BLaER1 (cell line): ENCODE measurements at regions not wholly inside any gene's neighbourhood (a gene's known extent, or its start where the extent isn't known, plus 50 kb on each side); places are given as distances from the start of the nearest gene placed in this dataset.

Experiments
- H3K27ac ChIP-seq: shearing (Covaris generic); formaldehyde crosslinking; 2 replicates; pipeline ENCODE4 v1.8.1; 2022
- H3K27me3 ChIP-seq: shearing (Covaris generic); formaldehyde crosslinking; 2 replicates; pipeline ENCODE4 v1.8.1; 2022
- H3K36me3 ChIP-seq: shearing (Covaris generic); formaldehyde crosslinking; 2 replicates; pipeline ENCODE4 v1.8.1; 2022
- H3K4me1 ChIP-seq: shearing (Covaris generic); formaldehyde crosslinking; 2 replicates; pipeline ENCODE4 v1.8.1; 2022
- H3K4me2 ChIP-seq: shearing (Covaris generic); formaldehyde crosslinking; 2 replicates; pipeline ENCODE4 v1.8.1; 2022
- H3K4me3 ChIP-seq: shearing (Covaris generic); formaldehyde crosslinking; 2 replicates; pipeline ENCODE4 v1.8.1; 2022
- H3K9ac ChIP-seq: shearing (Covaris generic); formaldehyde crosslinking; 2 replicates; pipeline ENCODE4 v1.8.1; 2022
- H3K9me3 ChIP-seq: shearing (Covaris generic); formaldehyde crosslinking; 2 replicates; pipeline ENCODE4 v1.8.1; 2022
- H4K20me1 ChIP-seq: shearing (Covaris generic); formaldehyde crosslinking; 2 replicates; pipeline ENCODE4 v1.8.1; 2022
- Cebpa-rat ChIP-seq: shearing (Covaris generic); IDR thresholded peaks from 2 replicates; pipeline ENCODE4 v1.8.1; 2022

DNA sequence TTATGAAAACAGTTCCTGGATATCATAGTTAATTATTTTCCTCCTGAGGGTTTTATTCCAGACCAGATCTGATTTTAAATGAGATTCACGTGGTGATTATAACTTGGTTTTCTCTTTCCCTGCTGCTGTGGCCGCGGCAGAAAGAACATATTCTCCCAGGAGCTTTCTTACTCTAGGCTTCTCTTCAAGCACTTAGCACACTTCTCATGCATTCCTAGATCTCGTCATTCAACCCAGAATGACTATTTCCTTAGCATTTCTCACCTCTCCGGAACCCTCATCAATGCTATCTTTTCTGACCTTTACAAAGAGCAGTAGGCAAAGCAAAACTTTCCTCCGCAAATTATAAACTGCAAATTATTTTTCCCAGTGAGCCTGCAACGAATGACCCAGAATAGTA, 122.9 kb downstream of the GPAT3 start:
- H3K27ac ChIP-seq, result no peak overlapping the region
- no peaks in the 10 kb centered on the region for H3K36me3 ChIP-seq
- H3K9ac ChIP-seq, result no peak overlapping the region
- H3K4me2 ChIP-seq, result no peak overlapping the region
- no peak for TF ChIP-seq Cebpa-rat
- no peaks in the 10 kb centered on the region for H4K20me1 ChIP-seq
- H3K4me3 ChIP-seq, result no peak overlapping the region
- H3K27me3 ChIP-seq, result no peaks in the 10 kb centered on the region
- H3K4me1 ChIP-seq, result peaks cover 6% of the 10 kb centered on the region; the same call in 1 of the 2 replicates
- H3K9me3 ChIP-seq, result no peaks in the 10 kb centered on the region

DNA sequence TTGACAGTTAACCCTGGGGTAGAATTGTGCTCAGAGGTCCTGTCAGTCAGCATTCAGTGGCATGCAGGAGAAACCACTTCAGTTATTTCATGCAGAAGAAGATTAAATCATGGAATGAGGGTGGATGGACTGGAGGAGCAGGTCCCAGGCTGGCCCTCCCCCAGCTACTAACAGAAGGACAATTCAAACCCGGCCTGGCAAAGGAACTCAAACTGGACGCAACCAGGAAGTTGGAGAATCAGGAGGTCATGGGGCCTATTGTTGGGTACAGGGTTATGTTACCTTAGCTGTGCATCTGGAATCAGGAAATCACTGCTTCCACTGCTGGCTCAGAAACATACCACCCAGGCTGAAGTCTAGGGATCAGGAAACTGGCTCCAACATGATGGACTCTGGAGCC, 121.4 kb downstream of the GPAT3 start:
- Histone ChIP-seq H3K4me3 (no peak overlapping the region), H3K4me2 (no peak overlapping the region), H3K27ac (no peak overlapping the region), H3K36me3 (no peaks in the 10 kb centered on the region), H3K9ac (no peak overlapping the region), H3K9me3 (no peaks in the 10 kb centered on the region), H3K4me1 (peaks cover 6% of the 10 kb centered on the region; the same call in 1 of the 2 replicates), H3K27me3 (no peaks in the 10 kb centered on the region), H4K20me1 (no peaks in the 10 kb centered on the region)
- no peak for TF ChIP-seq Cebpa-rat
